SK-N-SH treated with all-trans-retinoic acid at 6 μM for 48 hours (cell line): ENCODE measurements at regions not wholly inside any gene's neighbourhood (a gene's known extent, or its start where the extent isn't known, plus 50 kb on each side); places are given as distances from the start of the nearest gene placed in this dataset.

Experiments
- ARNTL ChIP-seq: fragments of 450-650 bp; formaldehyde crosslinking; IDR thresholded peaks from 2 replicates; pipeline ENCODE4 v1.5.0; 2020; ENCODE audit warnings: low read depth, mild to moderate bottlenecking, moderate library complexity, borderline replicate concordance
- GLIS3 ChIP-seq: fragments of 250-450 bp; sonication (Bioruptor Pico); IDR thresholded peaks from 2 replicates; pipeline ENCODE4 v1.5.0; 2020; ENCODE audit warnings: mild to moderate bottlenecking, moderate library complexity
- ISL1 ChIP-seq: fragments of 250-450 bp; sonication (Bioruptor Pico); IDR thresholded peaks from 2 replicates; pipeline ENCODE4 v2.1.2; 2022; ENCODE audit warnings: mild to moderate bottlenecking, moderate library complexity
- ZFP30 ChIP-seq: fragments of 450-650 bp; formaldehyde crosslinking; IDR thresholded peaks from 2 replicates; pipeline ENCODE4 v1.5.0; 2022; ENCODE audit warnings: mild to moderate bottlenecking, moderate library complexity
- ZNF565 ChIP-seq: fragments of 450-650 bp; formaldehyde crosslinking; conservative IDR thresholded peaks from 2 replicates; pipeline ENCODE4 v1.5.0; 2020; ENCODE audit warnings: low read depth, mild to moderate bottlenecking, moderate library complexity
- ZNF70 ChIP-seq: fragments of 450-650 bp; formaldehyde crosslinking; IDR thresholded peaks from 2 replicates; pipeline ENCODE4 v1.5.0; 2020; ENCODE audit warnings: mild to moderate bottlenecking, moderate library complexity
- TF ChIP-seq, protein P1 (sequence below): fragments of 250-450 bp; sonication (Bioruptor Pico); IDR thresholded peaks from 2 replicates; pipeline ENCODE4 v1.8.0; 2020; ENCODE audit warnings: mild to moderate bottlenecking, moderate library complexity, borderline replicate concordance
- TF ChIP-seq, protein P2 (sequence below): fragments of 250-450 bp; sonication (Bioruptor Pico); IDR thresholded peaks from 2 replicates; pipeline ENCODE4 v1.5.1; 2020; ENCODE audit warnings: low read depth, mild to moderate bottlenecking, moderate library complexity

DNA sequence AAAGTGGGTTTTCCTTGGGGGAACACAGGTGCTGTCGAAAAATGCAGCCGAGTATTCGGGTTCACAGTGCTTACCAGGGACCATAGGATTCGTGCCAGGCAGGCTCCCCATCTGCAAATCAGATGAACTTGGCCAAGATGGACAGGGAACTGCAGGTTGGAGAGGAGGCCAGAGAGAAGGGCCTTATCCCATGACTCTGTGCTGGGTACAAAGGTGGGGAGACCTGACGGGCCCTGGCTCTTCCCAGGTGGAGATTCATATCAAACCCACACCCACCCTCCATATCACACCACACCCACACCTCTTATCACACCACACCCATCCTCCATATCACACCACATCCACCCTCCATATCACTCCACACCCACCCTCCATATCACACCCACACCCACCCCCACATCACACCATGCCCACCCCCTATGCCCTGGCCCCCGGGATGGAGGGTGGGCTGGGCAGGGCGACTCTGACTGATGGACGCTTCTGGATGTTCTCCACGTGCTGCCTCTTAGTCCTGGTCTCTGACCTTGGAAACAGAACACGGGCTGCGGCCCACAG, 319.7 kb downstream of the ADGRD1 start:
- TF ChIP-seq ARNTL (CRISPR knock-in tag) (no peak), ISL1 (CRISPR knock-in tag) (no peak), ZNF70 (CRISPR knock-in tag) (no peak), ZFP30 (CRISPR knock-in tag) (no peak), GLIS3 (no peak), ZNF565 (CRISPR knock-in tag) (no peak)
- TF ChIP-seq, protein P1, sequence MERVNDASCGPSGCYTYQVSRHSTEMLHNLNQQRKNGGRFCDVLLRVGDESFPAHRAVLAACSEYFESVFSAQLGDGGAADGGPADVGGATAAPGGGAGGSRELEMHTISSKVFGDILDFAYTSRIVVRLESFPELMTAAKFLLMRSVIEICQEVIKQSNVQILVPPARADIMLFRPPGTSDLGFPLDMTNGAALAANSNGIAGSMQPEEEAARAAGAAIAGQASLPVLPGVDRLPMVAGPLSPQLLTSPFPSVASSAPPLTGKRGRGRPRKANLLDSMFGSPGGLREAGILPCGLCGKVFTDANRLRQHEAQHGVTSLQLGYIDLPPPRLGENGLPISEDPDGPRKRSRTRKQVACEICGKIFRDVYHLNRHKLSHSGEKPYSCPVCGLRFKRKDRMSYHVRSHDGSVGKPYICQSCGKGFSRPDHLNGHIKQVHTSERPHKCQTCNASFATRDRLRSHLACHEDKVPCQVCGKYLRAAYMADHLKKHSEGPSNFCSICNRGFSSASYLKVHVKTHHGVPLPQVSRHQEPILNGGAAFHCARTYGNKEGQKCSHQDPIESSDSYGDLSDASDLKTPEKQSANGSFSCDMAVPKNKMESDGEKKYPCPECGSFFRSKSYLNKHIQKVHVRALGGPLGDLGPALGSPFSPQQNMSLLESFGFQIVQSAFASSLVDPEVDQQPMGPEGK = no peak
- TF ChIP-seq, protein P2, sequence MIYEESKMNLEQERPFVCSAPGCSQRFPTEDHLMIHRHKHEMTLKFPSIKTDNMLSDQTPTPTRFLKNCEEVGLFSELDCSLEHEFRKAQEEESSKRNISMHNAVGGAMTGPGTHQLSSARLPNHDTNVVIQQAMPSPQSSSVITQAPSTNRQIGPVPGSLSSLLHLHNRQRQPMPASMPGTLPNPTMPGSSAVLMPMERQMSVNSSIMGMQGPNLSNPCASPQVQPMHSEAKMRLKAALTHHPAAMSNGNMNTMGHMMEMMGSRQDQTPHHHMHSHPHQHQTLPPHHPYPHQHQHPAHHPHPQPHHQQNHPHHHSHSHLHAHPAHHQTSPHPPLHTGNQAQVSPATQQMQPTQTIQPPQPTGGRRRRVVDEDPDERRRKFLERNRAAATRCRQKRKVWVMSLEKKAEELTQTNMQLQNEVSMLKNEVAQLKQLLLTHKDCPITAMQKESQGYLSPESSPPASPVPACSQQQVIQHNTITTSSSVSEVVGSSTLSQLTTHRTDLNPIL (CRISPR knock-in tag) = no peak
